ENCODE measurements at regions not wholly inside any gene's neighbourhood (a gene's known extent, or its start where the extent isn't known, plus 50 kb on each side); places are given as distances from the start of the nearest gene placed in this dataset.

- TF ChIP-seq POLR2A (IDR thresholded peaks at IDR 0.05) (no peak), POLR2AphosphoS5 (IDR thresholded peaks at IDR 0.05; ENCODE audit: insufficient read depth in 1 of 2, low read depth in 1 of 2) (no peak)
Measured at GRCh38 chr4:143285696-143286437, 50.8 kb upstream of the GAB1 start.

Data from vagina (tissue), 2 donors.